ENCODE measurements at regions not wholly inside any gene's neighbourhood (a gene's known extent, or its start where the extent isn't known, plus 50 kb on each side); places are given as distances from the start of the nearest gene placed in this dataset.

DNA sequence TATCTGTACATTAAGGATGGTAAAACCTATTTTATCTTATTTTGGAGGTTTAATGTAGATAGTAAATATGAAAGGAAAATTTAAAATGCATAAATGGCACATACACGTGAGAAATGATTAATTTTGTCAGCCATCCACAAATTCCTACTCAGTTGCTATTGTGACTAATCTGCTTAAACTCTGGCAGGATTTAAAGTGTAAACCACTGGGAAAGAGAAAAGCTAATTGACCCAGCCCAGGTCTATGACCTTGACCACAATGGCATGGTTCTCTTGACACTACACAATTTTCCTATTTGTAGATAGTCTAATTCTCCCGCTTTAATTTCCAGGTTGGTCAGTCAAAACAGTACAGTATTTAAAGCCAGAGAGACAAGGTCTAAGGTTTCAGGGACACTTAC is 459.0 kb upstream of the KLF4 start:
- Mint-ChIP-seq H3K36me3 (ENCODE audit: insufficient read depth, unreplicated experiment) (no peaks in the 10 kb centered on the region), H3K27me3 (ENCODE audit: insufficient read depth, unreplicated experiment) (no peaks in the 10 kb centered on the region), H3K27ac (ENCODE audit: unreplicated experiment) (no peak overlapping the region), H3K9me3 (ENCODE audit: unreplicated experiment) (peaks cover 18% of the 10 kb centered on the region), H3K4me1 (ENCODE audit: low read depth, unreplicated experiment) (no peaks in the 10 kb centered on the region), H3K4me3 (ENCODE audit: unreplicated experiment) (no peak overlapping the region)
- H3K4me3 ChIP-seq (ENCODE audit: low read depth, low read length): no peak overlapping the region
- BruUV-seq (replicated peaks): no TSS peak
- TF ChIP-seq, protein P1, sequence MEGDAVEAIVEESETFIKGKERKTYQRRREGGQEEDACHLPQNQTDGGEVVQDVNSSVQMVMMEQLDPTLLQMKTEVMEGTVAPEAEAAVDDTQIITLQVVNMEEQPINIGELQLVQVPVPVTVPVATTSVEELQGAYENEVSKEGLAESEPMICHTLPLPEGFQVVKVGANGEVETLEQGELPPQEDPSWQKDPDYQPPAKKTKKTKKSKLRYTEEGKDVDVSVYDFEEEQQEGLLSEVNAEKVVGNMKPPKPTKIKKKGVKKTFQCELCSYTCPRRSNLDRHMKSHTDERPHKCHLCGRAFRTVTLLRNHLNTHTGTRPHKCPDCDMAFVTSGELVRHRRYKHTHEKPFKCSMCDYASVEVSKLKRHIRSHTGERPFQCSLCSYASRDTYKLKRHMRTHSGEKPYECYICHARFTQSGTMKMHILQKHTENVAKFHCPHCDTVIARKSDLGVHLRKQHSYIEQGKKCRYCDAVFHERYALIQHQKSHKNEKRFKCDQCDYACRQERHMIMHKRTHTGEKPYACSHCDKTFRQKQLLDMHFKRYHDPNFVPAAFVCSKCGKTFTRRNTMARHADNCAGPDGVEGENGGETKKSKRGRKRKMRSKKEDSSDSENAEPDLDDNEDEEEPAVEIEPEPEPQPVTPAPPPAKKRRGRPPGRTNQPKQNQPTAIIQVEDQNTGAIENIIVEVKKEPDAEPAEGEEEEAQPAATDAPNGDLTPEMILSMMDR (IDR thresholded peaks at IDR 0.05; ENCODE audit: insufficient read depth in 1 of 2, low read depth in 1 of 2, low read length in 1 of 2, severe bottlenecking in 1 of 2, unreplicated experiment in 1 of 2): no peak
- H3K4me1 ChIP-seq: peaks cover 5% of the 10 kb centered on the region
- intact Hi-C loops (cut with micrococcal nuclease; ENCODE audit: unreplicated experiment): no loop called here
- no peak for DNase-seq
- no peaks in the 10 kb centered on the region for H3K36me3 ChIP-seq (ENCODE audit: control insufficient read depth, insufficient read depth, low read length)
- CTCF ChIA-PET: no interaction called here
- H3K9me3 ChIP-seq: peaks cover 4% of the 10 kb centered on the region; the same call in 1 of the 2 replicates
- H3K27me3 ChIP-seq (replicated peaks; ENCODE audit: control insufficient read depth, insufficient read depth, low read length): no peaks in the 10 kb centered on the region
- POLR2A ChIA-PET: no interaction called here

DNA sequence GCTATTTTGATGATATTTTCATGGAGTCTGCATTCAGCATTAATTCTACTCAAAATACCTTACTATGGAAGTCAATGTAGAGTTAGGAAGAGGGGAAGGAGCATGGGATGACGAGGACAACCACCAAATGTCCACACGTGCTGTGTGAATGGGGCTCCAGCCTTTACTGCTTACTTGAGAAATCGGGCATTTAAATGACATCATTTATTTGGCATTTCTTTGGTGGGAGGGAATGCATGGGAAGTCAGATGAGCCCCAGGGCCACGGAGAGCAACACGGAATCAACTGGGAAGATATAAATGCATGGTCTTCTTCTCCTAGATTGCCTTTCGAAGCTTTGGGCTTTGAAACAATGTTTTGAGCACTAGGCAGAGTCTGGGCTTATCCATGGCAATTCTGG is 458.5 kb upstream of the KLF4 start:
- no TSS peak for BruUV-seq (replicated peaks)
- TF ChIP-seq, protein P1 (IDR thresholded peaks at IDR 0.05; ENCODE audit: insufficient read depth in 1 of 2, low read depth in 1 of 2, low read length in 1 of 2, severe bottlenecking in 1 of 2, unreplicated experiment in 1 of 2): no peak
- no peaks in the 10 kb centered on the region for H3K36me3 Mint-ChIP-seq (ENCODE audit: insufficient read depth, unreplicated experiment)
- H3K27me3 Mint-ChIP-seq (ENCODE audit: insufficient read depth, unreplicated experiment): no peaks in the 10 kb centered on the region
- Histone ChIP-seq H3K36me3 (ENCODE audit: control insufficient read depth, insufficient read depth, low read length) (no peaks in the 10 kb centered on the region), H3K4me1 (no peaks in the 10 kb centered on the region; the same call in 1 of the 2 replicates), H3K27me3 (replicated peaks; ENCODE audit: control insufficient read depth, insufficient read depth, low read length) (no peaks in the 10 kb centered on the region), H3K4me3 (ENCODE audit: low read depth, low read length) (no peak overlapping the region), H3K9me3 (peaks cover 4% of the 10 kb centered on the region; the same call in 1 of the 2 replicates)
- ChIA-PET CTCF (no interaction called here), POLR2A (no interaction called here)
- no peak for DNase-seq
- H3K27ac Mint-ChIP-seq (ENCODE audit: unreplicated experiment): no peak overlapping the region
- no peaks in the 10 kb centered on the region for H3K4me1 Mint-ChIP-seq (ENCODE audit: low read depth, unreplicated experiment)
- peaks cover 18% of the 10 kb centered on the region for H3K9me3 Mint-ChIP-seq (ENCODE audit: unreplicated experiment)
- no peak overlapping the region for H3K4me3 Mint-ChIP-seq (ENCODE audit: unreplicated experiment)
- intact Hi-C loops (cut with micrococcal nuclease; ENCODE audit: unreplicated experiment): no loop called here

DNA sequence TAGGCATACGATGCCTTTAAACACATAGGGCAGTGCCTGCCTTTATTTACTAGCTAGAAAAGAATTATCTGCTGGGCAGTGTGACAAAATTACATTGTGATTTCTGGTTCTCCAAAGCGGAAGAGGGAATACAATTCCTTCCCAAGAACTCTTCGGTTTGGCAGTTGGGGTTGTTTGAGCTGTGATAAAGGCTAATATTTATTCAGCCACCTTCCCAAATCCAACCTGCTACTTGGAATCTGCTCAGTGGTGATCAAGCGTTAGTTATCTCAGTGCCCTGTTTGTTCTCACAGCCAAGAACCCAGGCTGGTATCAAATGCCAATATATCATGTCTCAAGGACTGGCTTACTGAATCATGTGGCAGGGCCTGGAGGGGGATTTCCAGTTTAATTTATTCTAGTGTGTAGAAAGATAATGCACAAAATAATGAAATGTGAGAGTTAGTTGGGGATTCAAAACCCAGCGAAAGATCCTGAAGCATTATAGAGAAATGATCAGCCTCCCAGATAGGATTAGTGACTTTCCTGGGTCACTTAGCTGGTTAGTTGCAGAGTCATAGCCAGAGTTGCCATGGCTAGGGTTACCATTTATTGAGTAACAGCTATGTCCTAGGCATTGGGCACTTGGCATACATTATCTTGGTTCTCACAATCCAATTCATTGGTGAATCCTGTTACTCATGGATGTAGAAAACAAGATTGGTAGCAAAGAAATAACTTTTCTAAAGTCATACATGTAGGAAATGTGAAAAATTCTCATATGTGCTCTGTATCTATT is 457.0 kb upstream of the KLF4 start:
- Histone ChIP-seq H3K4me3 (ENCODE audit: low read depth, low read length) (no peak overlapping the region), H3K4me1 (no peaks in the 10 kb centered on the region), H3K9me3 (peaks cover 4% of the 10 kb centered on the region; the same call in 1 of the 2 replicates), H3K27me3 (replicated peaks; ENCODE audit: control insufficient read depth, insufficient read depth, low read length) (no peaks in the 10 kb centered on the region), H3K36me3 (ENCODE audit: control insufficient read depth, insufficient read depth, low read length) (no peaks in the 10 kb centered on the region)
- ChIA-PET CTCF (no interaction called here), POLR2A (no interaction called here)
- Mint-ChIP-seq H3K27ac (ENCODE audit: unreplicated experiment) (no peak overlapping the region), H3K4me3 (ENCODE audit: unreplicated experiment) (no peak overlapping the region), H3K27me3 (ENCODE audit: insufficient read depth, unreplicated experiment) (no peaks in the 10 kb centered on the region), H3K9me3 (ENCODE audit: unreplicated experiment) (peaks cover 18% of the 10 kb centered on the region), H3K36me3 (ENCODE audit: insufficient read depth, unreplicated experiment) (no peaks in the 10 kb centered on the region), H3K4me1 (ENCODE audit: low read depth, unreplicated experiment) (no peaks in the 10 kb centered on the region)
- intact Hi-C loops (cut with micrococcal nuclease; ENCODE audit: unreplicated experiment): no loop called here
- BruUV-seq (replicated peaks): no TSS peak
- DNase-seq: no peak
- TF ChIP-seq, protein P1 (IDR thresholded peaks at IDR 0.05; ENCODE audit: insufficient read depth in 1 of 2, low read depth in 1 of 2, low read length in 1 of 2, severe bottlenecking in 1 of 2, unreplicated experiment in 1 of 2): no peak

Measured in Caco-2 (cell line).